ENCODE measurements at regions not wholly inside any gene's neighbourhood (a gene's known extent, or its start where the extent isn't known, plus 50 kb on each side); places are given as distances from the start of the nearest gene placed in this dataset.

GRCh38 chr2:120606280-120606679 lies 129.4 kb upstream of the GLI2 start:
- TF ChIP-seq, protein P1, sequence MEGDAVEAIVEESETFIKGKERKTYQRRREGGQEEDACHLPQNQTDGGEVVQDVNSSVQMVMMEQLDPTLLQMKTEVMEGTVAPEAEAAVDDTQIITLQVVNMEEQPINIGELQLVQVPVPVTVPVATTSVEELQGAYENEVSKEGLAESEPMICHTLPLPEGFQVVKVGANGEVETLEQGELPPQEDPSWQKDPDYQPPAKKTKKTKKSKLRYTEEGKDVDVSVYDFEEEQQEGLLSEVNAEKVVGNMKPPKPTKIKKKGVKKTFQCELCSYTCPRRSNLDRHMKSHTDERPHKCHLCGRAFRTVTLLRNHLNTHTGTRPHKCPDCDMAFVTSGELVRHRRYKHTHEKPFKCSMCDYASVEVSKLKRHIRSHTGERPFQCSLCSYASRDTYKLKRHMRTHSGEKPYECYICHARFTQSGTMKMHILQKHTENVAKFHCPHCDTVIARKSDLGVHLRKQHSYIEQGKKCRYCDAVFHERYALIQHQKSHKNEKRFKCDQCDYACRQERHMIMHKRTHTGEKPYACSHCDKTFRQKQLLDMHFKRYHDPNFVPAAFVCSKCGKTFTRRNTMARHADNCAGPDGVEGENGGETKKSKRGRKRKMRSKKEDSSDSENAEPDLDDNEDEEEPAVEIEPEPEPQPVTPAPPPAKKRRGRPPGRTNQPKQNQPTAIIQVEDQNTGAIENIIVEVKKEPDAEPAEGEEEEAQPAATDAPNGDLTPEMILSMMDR (conservative IDR thresholded peaks at IDR 0.05 in 1 of 2, IDR thresholded peaks at IDR 0.05 in 1 of 2; ENCODE audit: low read depth in 1 of 2, low read length in 2 of 2) = no peak
- TF ChIP-seq EZH2 (IDR thresholded peaks at IDR 0.05; ENCODE audit: low read length, missing control alignments) = no peak
